Body of pancreas (tissue), 4 donors: ENCODE measurements at regions not wholly inside any gene's neighbourhood (a gene's known extent, or its start where the extent isn't known, plus 50 kb on each side); places are given as distances from the start of the nearest gene placed in this dataset.

ENCODE experiments used
- CTCF ChIP-seq, 7 experiments: fragments of 450-650 bp in 4 of 7; fragments of 200-600 bp in 3 of 7; sonication (generic) in 3 of 7; IDR thresholded peaks; one replicate each; pipeline ENCODE4 v1.5.1; 2016 to 2019; ENCODE audit warnings: antibody characterized with exemption in 7 of 7
- POLR2A ChIP-seq, 3 donors: fragments of 450-650 bp; IDR thresholded peaks; one replicate each; pipeline ENCODE4 v1.6.1; 2016; ENCODE audit warnings: antibody characterized with exemption in 3 of 3, mild to moderate bottlenecking in 2 of 3

DNA sequence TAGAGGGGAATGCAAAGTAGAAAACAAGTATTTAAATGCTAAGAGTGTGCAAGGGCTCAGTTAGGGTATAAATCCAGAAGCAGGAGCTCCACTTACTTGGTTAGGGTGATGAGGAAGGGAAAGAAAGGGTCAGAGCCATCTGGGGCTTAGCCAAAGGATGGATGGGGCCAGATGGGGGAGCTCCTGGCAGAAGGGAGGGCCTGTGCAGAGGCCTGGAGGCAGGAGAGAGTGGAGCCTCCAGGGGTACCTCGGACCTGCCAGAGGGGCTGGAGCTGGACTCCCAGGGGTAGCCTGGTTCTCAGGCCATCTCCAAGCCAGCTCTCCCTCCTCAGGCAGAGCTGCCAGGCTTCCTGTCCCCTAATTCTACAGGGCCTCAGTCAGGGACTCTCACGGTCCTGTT lies 506.3 kb downstream of the SHQ1 start:
- TF ChIP-seq POLR2A (IDR thresholded peaks at IDR 0.05) (no peak), CTCF (IDR thresholded peaks at IDR 0.05) (no peak)
